ENCODE measurements at regions not wholly inside any gene's neighbourhood (a gene's known extent, or its start where the extent isn't known, plus 50 kb on each side); places are given as distances from the start of the nearest gene placed in this dataset.
"Not testable (repeated sequence)": the region's sequence is repeated elsewhere in the genome, so short reads cannot be mapped to it uniquely, and the experiment has no call there.

- 63% methylated on average over 2 of the region's 2 CpGs for WGBS (ENCODE audit: insufficient coverage)
- H3K9me3 Mint-ChIP-seq (ENCODE audit: insufficient read depth); H3K9ac ChIP-seq (ENCODE audit: low read length); H4K20me1 ChIP-seq (ENCODE audit: control insufficient read depth, insufficient read depth, low read length, poor library complexity, severe bottlenecking); H3K27ac ChIP-seq (ENCODE audit: low read length in 2 of 2); H3K4me1 Mint-ChIP-seq; POLR2A ChIA-PET; H3K27me3 ChIP-seq (replicated peaks in 1 of 4; ENCODE audit: control extremely low read depth in 1 of 4, control insufficient read depth in 3 of 4, insufficient read depth in 4 of 4, low read length in 3 of 4); H3K27ac Mint-ChIP-seq; H3K4me1 ChIP-seq (ENCODE audit: control insufficient read depth in 2 of 2, insufficient read depth in 2 of 2, low read length in 2 of 2); H3K4me3 ChIP-seq (ENCODE audit: control extremely low read depth in 1 of 5, extremely low read depth in 1 of 5, insufficient read depth in 1 of 5, low read depth in 2 of 5, low read length in 4 of 5); H3K36me3 ChIP-seq (replicated peaks in 1 of 2; ENCODE audit: control extremely low read depth in 1 of 2, control insufficient read depth in 1 of 2, extremely low read depth in 1 of 2, insufficient read depth in 2 of 2, low read length in 1 of 2); H2AFZ ChIP-seq (ENCODE audit: insufficient read depth, low read depth, low read length, poor library complexity, severe bottlenecking); H3K4me3 Mint-ChIP-seq; H3K79me2 ChIP-seq (ENCODE audit: control insufficient read depth, insufficient read depth, low read length); ATAC-seq (ENCODE audit: low read depth); CTCF ChIA-PET; intact Hi-C loops (cut with micrococcal nuclease); H3K4me2 ChIP-seq (replicated peaks; ENCODE audit: low read depth, low read length, poor library complexity, severe bottlenecking); DNase-seq; H3K9me3 ChIP-seq (ENCODE audit: control extremely low read depth in 1 of 3, control insufficient read depth in 2 of 3, insufficient read depth in 1 of 3, low read length in 2 of 3): not testable (repeated sequence)
- peaks cover 11% of the 10 kb centered on the region for H3K27me3 Mint-ChIP-seq
These were observed 133.4 kb downstream of the TRIM43 start for GRCh38 chr2:95725191-95725590.

GRCh38 chr2:95725677-95726076 is 133.9 kb downstream of the TRIM43 start:
- H3K9me3 Mint-ChIP-seq (ENCODE audit: insufficient read depth); intact Hi-C loops (cut with micrococcal nuclease): not testable (repeated sequence)

GRCh38 chr2:95727420-95727819 is 135.6 kb downstream of the TRIM43 start:
- H3K4me3 Mint-ChIP-seq; H3K4me1 Mint-ChIP-seq; H3K27me3 ChIP-seq (replicated peaks in 1 of 4; ENCODE audit: control extremely low read depth in 1 of 4, control insufficient read depth in 3 of 4, insufficient read depth in 4 of 4, low read length in 3 of 4); H3K4me3 ChIP-seq (ENCODE audit: control extremely low read depth in 1 of 5, extremely low read depth in 1 of 5, insufficient read depth in 1 of 5, low read depth in 2 of 5, low read length in 4 of 5); H3K9me3 ChIP-seq (ENCODE audit: control extremely low read depth in 1 of 3, control insufficient read depth in 2 of 3, insufficient read depth in 1 of 3, low read length in 2 of 3); H3K79me2 ChIP-seq (ENCODE audit: control insufficient read depth, insufficient read depth, low read length); DNase-seq; H3K4me1 ChIP-seq (ENCODE audit: control insufficient read depth in 2 of 2, insufficient read depth in 2 of 2, low read length in 2 of 2); H2AFZ ChIP-seq (ENCODE audit: insufficient read depth, low read depth, low read length, poor library complexity, severe bottlenecking); POLR2A ChIA-PET; H3K36me3 ChIP-seq (replicated peaks in 1 of 2; ENCODE audit: control extremely low read depth in 1 of 2, control insufficient read depth in 1 of 2, extremely low read depth in 1 of 2, insufficient read depth in 2 of 2, low read length in 1 of 2); H4K20me1 ChIP-seq (ENCODE audit: control insufficient read depth, insufficient read depth, low read length, poor library complexity, severe bottlenecking); ATAC-seq (ENCODE audit: low read depth); H3K27ac Mint-ChIP-seq; H3K4me2 ChIP-seq (replicated peaks; ENCODE audit: low read depth, low read length, poor library complexity, severe bottlenecking); intact Hi-C loops (cut with micrococcal nuclease); H3K27ac ChIP-seq (ENCODE audit: low read length in 2 of 2); H3K9me3 Mint-ChIP-seq (ENCODE audit: insufficient read depth); H3K9ac ChIP-seq (ENCODE audit: low read length): not testable (repeated sequence)
- peaks cover 20% of the 10 kb centered on the region for H3K27me3 Mint-ChIP-seq
- CTCF ChIA-PET: interaction anchor here (1.2 kb wide), 1 partner anchor 383 kb away, joined by 3 read pairs; no protein-coding TSS in a partner anchor
- 89% methylated on average over 4 of the region's 5 CpGs for WGBS (ENCODE audit: insufficient coverage)

More at GRCh38 chr2:95725677-95726076, 133.9 kb downstream of the TRIM43 start:
- WGBS (ENCODE audit: insufficient coverage): no CpG with 5 or more reads among the region's 1 CpG
- DNase-seq; H3K4me1 Mint-ChIP-seq; H3K4me2 ChIP-seq (replicated peaks; ENCODE audit: low read depth, low read length, poor library complexity, severe bottlenecking); H3K79me2 ChIP-seq (ENCODE audit: control insufficient read depth, insufficient read depth, low read length); H3K27me3 ChIP-seq (replicated peaks in 1 of 4; ENCODE audit: control extremely low read depth in 1 of 4, control insufficient read depth in 3 of 4, insufficient read depth in 4 of 4, low read length in 3 of 4); H2AFZ ChIP-seq (ENCODE audit: insufficient read depth, low read depth, low read length, poor library complexity, severe bottlenecking); H3K4me1 ChIP-seq (ENCODE audit: control insufficient read depth in 2 of 2, insufficient read depth in 2 of 2, low read length in 2 of 2); H3K4me3 Mint-ChIP-seq; H3K4me3 ChIP-seq (ENCODE audit: control extremely low read depth in 1 of 5, extremely low read depth in 1 of 5, insufficient read depth in 1 of 5, low read depth in 2 of 5, low read length in 4 of 5); H3K27ac ChIP-seq (ENCODE audit: low read length in 2 of 2); CTCF ChIA-PET; H3K36me3 ChIP-seq (replicated peaks in 1 of 2; ENCODE audit: control extremely low read depth in 1 of 2, control insufficient read depth in 1 of 2, extremely low read depth in 1 of 2, insufficient read depth in 2 of 2, low read length in 1 of 2); H4K20me1 ChIP-seq (ENCODE audit: control insufficient read depth, insufficient read depth, low read length, poor library complexity, severe bottlenecking); POLR2A ChIA-PET; H3K9me3 ChIP-seq (ENCODE audit: control extremely low read depth in 1 of 3, control insufficient read depth in 2 of 3, insufficient read depth in 1 of 3, low read length in 2 of 3); H3K27ac Mint-ChIP-seq; H3K9ac ChIP-seq (ENCODE audit: low read length); ATAC-seq (ENCODE audit: low read depth): not testable (repeated sequence)
- H3K27me3 Mint-ChIP-seq: peaks cover 11% of the 10 kb centered on the region
